ENCODE measurements at regions not wholly inside any gene's neighbourhood (a gene's known extent, or its start where the extent isn't known, plus 50 kb on each side); places are given as distances from the start of the nearest gene placed in this dataset.

DNA sequence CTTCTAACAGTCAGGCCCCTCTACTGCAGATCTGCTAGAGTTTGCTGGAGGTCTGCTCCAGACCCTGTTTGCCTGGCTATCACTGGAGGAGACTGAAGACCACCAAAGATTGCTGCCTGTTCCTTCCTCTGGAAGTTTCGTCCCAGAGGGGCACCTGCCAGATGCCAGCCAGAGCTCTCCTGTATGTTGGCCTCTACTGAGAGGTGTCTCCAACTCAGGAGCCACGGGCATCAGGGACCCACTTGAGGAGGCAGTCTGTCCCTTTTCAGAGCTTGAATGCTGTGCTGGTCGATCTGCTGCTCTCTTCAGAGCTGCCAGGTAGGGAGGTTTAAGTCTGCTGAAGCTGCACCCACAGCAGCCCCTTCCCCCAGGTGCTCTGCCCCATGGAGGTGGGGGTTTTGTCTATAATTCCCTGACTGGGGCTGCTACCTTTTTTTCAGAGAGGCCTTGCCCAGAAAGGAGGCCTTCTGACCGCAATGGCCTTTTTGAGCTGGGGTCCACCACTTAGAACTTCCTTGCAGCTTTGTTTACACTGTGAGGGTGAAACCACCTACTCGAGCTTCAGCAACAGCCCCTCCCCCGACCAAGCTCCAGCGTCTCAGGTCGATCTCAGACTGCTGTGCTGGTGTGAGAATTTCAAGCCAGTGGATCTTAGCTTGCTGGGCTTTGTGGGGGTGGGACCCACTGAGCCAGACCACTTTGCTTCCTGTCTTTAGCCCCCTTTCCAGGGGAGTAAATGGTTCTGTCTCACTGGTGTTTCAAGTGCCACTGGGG is 566.0 kb downstream of the NR4A2 start:
- no peaks in the 10 kb centered on the region for H3K79me2 ChIP-seq (ENCODE audit: low read length)
- no peaks in the 10 kb centered on the region for H3K27me3 ChIP-seq (ENCODE audit: low read depth, low read length)
- H3K4me2 ChIP-seq (ENCODE audit: low read length): no peak overlapping the region
- no peak overlapping the region for H2AFZ ChIP-seq (ENCODE audit: low read depth, low read length)
- H4K20me1 ChIP-seq (ENCODE audit: insufficient read depth, low read length): no peaks in the 10 kb centered on the region
- H3K27ac ChIP-seq (ENCODE audit: low read length): no peak overlapping the region
- no peak overlapping the region for H3K4me3 ChIP-seq (ENCODE audit: low read length)
- TF ChIP-seq, protein P1, sequence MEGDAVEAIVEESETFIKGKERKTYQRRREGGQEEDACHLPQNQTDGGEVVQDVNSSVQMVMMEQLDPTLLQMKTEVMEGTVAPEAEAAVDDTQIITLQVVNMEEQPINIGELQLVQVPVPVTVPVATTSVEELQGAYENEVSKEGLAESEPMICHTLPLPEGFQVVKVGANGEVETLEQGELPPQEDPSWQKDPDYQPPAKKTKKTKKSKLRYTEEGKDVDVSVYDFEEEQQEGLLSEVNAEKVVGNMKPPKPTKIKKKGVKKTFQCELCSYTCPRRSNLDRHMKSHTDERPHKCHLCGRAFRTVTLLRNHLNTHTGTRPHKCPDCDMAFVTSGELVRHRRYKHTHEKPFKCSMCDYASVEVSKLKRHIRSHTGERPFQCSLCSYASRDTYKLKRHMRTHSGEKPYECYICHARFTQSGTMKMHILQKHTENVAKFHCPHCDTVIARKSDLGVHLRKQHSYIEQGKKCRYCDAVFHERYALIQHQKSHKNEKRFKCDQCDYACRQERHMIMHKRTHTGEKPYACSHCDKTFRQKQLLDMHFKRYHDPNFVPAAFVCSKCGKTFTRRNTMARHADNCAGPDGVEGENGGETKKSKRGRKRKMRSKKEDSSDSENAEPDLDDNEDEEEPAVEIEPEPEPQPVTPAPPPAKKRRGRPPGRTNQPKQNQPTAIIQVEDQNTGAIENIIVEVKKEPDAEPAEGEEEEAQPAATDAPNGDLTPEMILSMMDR (IDR thresholded peaks at IDR 0.05; ENCODE audit: low read depth, low read length): no peak
- no peak for TF ChIP-seq EZH2phosphoT487 (IDR thresholded peaks at IDR 0.05; ENCODE audit: low read depth)
- H3K9me3 ChIP-seq (ENCODE audit: insufficient read depth, low read length): no peaks in the 10 kb centered on the region
- no peaks in the 10 kb centered on the region for H3K36me3 ChIP-seq (replicated peaks; ENCODE audit: low read depth, low read length)
- H3K4me1 ChIP-seq (ENCODE audit: low read length): no peaks in the 10 kb centered on the region
- no peak overlapping the region for H3K9ac ChIP-seq (ENCODE audit: low read length)

DNA sequence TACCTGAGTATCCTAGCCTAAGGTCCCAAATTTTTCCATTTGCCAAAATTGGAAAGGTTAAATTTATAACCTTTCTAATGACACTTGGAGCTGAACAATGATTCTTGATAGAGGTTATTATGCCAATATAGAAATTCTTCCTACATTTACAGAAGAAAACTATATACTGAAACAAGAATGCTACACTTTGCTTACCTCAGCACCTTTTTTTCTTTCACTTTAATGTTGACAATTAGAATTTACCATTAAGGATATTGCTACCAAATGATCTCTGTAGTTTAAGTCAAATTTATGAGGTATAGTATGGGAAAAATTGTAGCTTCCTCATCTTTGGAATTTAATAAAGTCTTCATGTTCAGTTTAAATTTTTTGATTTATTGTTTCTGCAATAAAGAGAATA is 577.0 kb downstream of the NR4A2 start:
- H3K36me3 ChIP-seq (replicated peaks; ENCODE audit: low read depth, low read length): no peaks in the 10 kb centered on the region
- H3K27ac ChIP-seq (ENCODE audit: low read length): no peak overlapping the region
- no peaks in the 10 kb centered on the region for H3K9me3 ChIP-seq (ENCODE audit: insufficient read depth, low read length)
- no peaks in the 10 kb centered on the region for H4K20me1 ChIP-seq (ENCODE audit: insufficient read depth, low read length)
- H3K4me3 ChIP-seq (ENCODE audit: low read length): no peak overlapping the region
- H3K79me2 ChIP-seq (ENCODE audit: low read length): no peaks in the 10 kb centered on the region
- H3K9ac ChIP-seq (ENCODE audit: low read length): no peak overlapping the region
- no peak overlapping the region for H3K4me2 ChIP-seq (ENCODE audit: low read length)
- H3K27me3 ChIP-seq (ENCODE audit: low read depth, low read length): no peaks in the 10 kb centered on the region
- TF ChIP-seq, protein P1 (IDR thresholded peaks at IDR 0.05; ENCODE audit: low read depth, low read length): no peak
- no peak for TF ChIP-seq EZH2phosphoT487 (IDR thresholded peaks at IDR 0.05; ENCODE audit: low read depth)
- H2AFZ ChIP-seq (ENCODE audit: low read depth, low read length): no peak overlapping the region
- no peaks in the 10 kb centered on the region for H3K4me1 ChIP-seq (ENCODE audit: low read length)

DNA sequence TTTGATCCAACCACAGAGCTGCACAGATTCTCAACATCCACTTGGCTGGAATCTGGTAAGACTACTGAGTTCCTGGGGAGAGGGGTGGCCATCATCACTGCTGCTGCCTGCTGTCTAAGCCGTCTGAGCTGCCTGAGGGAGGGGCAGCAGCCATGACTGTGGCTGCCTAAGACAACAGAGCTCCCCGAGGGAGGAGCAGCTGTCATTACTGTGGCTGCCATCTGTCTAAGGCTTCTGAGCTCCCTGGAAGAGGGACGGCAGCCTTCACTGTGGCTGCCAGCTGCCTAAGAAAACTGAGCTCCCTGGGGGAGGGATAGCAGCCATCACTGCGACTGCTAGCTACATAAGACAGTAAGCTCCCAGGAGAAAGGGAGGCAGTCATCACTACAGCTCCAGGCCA is 584.4 kb downstream of the NR4A2 start:
- H3K9ac ChIP-seq (ENCODE audit: low read length): no peak overlapping the region
- no peaks in the 10 kb centered on the region for H3K36me3 ChIP-seq (replicated peaks; ENCODE audit: low read depth, low read length)
- no peak overlapping the region for H3K4me2 ChIP-seq (ENCODE audit: low read length)
- no peaks in the 10 kb centered on the region for H3K79me2 ChIP-seq (ENCODE audit: low read length)
- TF ChIP-seq, protein P1 (IDR thresholded peaks at IDR 0.05; ENCODE audit: low read depth, low read length): no peak
- no peak for TF ChIP-seq EZH2phosphoT487 (IDR thresholded peaks at IDR 0.05; ENCODE audit: low read depth)
- H3K9me3 ChIP-seq (ENCODE audit: insufficient read depth, low read length): no peaks in the 10 kb centered on the region
- H3K4me3 ChIP-seq (ENCODE audit: low read length): no peak overlapping the region
- H4K20me1 ChIP-seq (ENCODE audit: insufficient read depth, low read length): no peaks in the 10 kb centered on the region
- H3K4me1 ChIP-seq (ENCODE audit: low read length): peaks cover 12% of the 10 kb centered on the region
- H3K27ac ChIP-seq (ENCODE audit: low read length): no peak overlapping the region
- H3K27me3 ChIP-seq (ENCODE audit: low read depth, low read length): no peaks in the 10 kb centered on the region
- H2AFZ ChIP-seq (ENCODE audit: low read depth, low read length): no peak overlapping the region

DNA sequence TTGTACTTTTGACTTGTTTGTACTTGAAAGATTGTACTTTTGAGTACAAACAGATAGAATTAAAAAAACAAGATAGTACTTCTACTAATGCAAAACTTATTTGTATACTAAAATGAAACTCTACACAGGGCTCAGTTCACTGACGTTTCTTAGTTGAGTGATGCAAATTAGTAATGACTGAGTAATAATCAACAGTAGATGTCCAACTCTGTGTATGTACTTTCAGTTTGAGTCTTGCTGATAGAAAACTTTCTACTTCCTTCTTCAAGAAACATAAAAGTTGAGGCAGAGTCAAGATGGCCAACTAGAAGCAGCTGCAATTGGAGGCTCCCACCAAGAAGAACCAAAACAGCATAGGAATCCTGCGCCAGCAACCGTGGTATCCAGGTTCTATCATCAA is 585.0 kb downstream of the NR4A2 start:
- peaks cover 12% of the 10 kb centered on the region for H3K4me1 ChIP-seq (ENCODE audit: low read length)

More for the DNA sequence above, 585.0 kb downstream of the NR4A2 start:
- Histone ChIP-seq H3K4me2 (ENCODE audit: low read length) (peak overlapping the region; percentile 18), H3K9ac (ENCODE audit: low read length) (no peak overlapping the region), H3K27me3 (ENCODE audit: low read depth, low read length) (no peaks in the 10 kb centered on the region), H2AFZ (ENCODE audit: low read depth, low read length) (no peak overlapping the region; the same call in 1 of the 2 replicates), H3K36me3 (replicated peaks; ENCODE audit: low read depth, low read length) (no peaks in the 10 kb centered on the region), H3K9me3 (ENCODE audit: insufficient read depth, low read length) (no peaks in the 10 kb centered on the region), H3K4me3 (ENCODE audit: low read length) (no peak overlapping the region; the same call in 1 of the 2 replicates), H4K20me1 (ENCODE audit: insufficient read depth, low read length) (no peaks in the 10 kb centered on the region), H3K79me2 (ENCODE audit: low read length) (no peaks in the 10 kb centered on the region), H3K27ac (ENCODE audit: low read length) (no peak overlapping the region)
- TF ChIP-seq, protein P1 (IDR thresholded peaks at IDR 0.05; ENCODE audit: low read depth, low read length): no peak
- no peak for TF ChIP-seq EZH2phosphoT487 (IDR thresholded peaks at IDR 0.05; ENCODE audit: low read depth)
